Gastroesophageal sphincter (tissue), 4 donors: ENCODE measurements at regions not wholly inside any gene's neighbourhood (a gene's known extent, or its start where the extent isn't known, plus 50 kb on each side); places are given as distances from the start of the nearest gene placed in this dataset.

ENCODE experiments used
- ATAC-seq: fragments of 150-250 bp; one replicate; pipeline ENCODE4 v1.9.1; 2016; ENCODE audit warnings: mild to moderate bottlenecking, moderate library complexity
- H3K27ac ChIP-seq, 4 donors: fragments of 200-600 bp; sonication (generic) in 3 of 4; 1 replicate in 3 of 4; 2 replicates in 1 of 4; pipeline ENCODE4 v1.5.1; 2016 to 2019
- H3K27me3 ChIP-seq: fragments of 200-600 bp; sonication (generic); one replicate; pipeline ENCODE4 v1.5.1; 2019
- H3K36me3 ChIP-seq, 2 donors: fragments of 200-600 bp; sonication (generic); one replicate each; pipeline ENCODE4 v1.5.1; 2019; ENCODE audit warnings: control low read depth in 1 of 2
- H3K4me1 ChIP-seq, 3 donors: fragments of 200-600 bp; sonication (generic); 1 replicate in 2 of 3; 2 replicates in 1 of 3; pipeline ENCODE4 v1.5.1; 2016 to 2019; ENCODE audit warnings: control low read depth in 2 of 3
- H3K4me3 ChIP-seq, 2 donors: fragments of 200-600 bp; sonication (generic); one replicate each; pipeline ENCODE4 v1.5.1; 2019; ENCODE audit warnings: mild to moderate bottlenecking in 1 of 2, moderate library complexity in 1 of 2
- H3K9me3 ChIP-seq, 3 donors: fragments of 200-600 bp; sonication (generic); one replicate each; pipeline ENCODE4 v1.5.1; 2017 to 2019; ENCODE audit warnings: control low read depth in 2 of 3
- CTCF ChIP-seq, 4 experiments: fragments of 200-600 bp in 2 of 4; fragments of 450-650 bp in 2 of 4; sonication (generic) in 1 of 4; IDR thresholded peaks; one replicate each; pipeline ENCODE4 v1.5.1; 2017 to 2019; ENCODE audit warnings: antibody characterized with exemption in 4 of 4, mild to moderate bottlenecking in 2 of 4, moderate library complexity in 2 of 4
- EP300 ChIP-seq: sonication (generic); formaldehyde crosslinking; IDR thresholded peaks from one replicate; pipeline ENCODE4 v1.6.1; 2017; ENCODE audit warnings: antibody characterized with exemption, mild to moderate bottlenecking
- POLR2A ChIP-seq, 2 donors: fragments of 450-650 bp; IDR thresholded peaks; one replicate each; pipeline ENCODE4 v1.6.1; 2017; ENCODE audit warnings: antibody characterized with exemption in 2 of 2, mild to moderate bottlenecking in 2 of 2, moderate library complexity in 1 of 2
- POLR2AphosphoS5 ChIP-seq: sonication (generic); formaldehyde crosslinking; IDR thresholded peaks from one replicate; pipeline ENCODE4 v1.6.1; 2017; ENCODE audit warnings: antibody characterized with exemption
- WGBS, 2 donors: methylation state at CpG; one replicate each; pipeline ENCODE4 v1.1.5; 2018; ENCODE audit warnings: low coverage in 1 of 2; 5-methylcytosine and 5-hydroxymethylcytosine counted together

DNA sequence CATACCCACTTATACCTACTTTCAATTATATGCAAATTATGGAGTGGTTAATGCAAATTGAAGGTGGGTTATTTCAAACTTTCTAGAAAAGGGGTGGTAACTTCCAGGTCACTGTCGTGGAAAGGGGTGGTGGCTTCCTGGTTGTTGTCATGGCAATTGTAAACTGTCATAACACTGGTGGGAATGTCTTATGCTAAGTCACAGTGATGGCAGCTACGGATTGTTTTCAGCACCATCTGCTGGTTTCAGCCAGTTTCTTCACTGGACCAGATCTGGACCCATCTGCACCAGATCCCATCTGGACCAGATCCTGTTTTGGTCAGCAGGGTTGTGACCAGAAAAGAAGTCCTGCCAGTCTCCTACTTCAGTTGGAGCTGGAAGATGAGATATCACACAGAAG is 1469.3 kb downstream of the AACS start:
- Histone ChIP-seq H3K9me3 (no peaks in the 10 kb centered on the region), H3K27ac (no peak overlapping the region), H3K4me3 (no peak overlapping the region), H3K27me3 (no peaks in the 10 kb centered on the region), H3K36me3 (no peaks in the 10 kb centered on the region), H3K4me1 (no peaks in the 10 kb centered on the region)
- no peak for TF ChIP-seq POLR2A (IDR thresholded peaks at IDR 0.05)
- TF ChIP-seq CTCF (IDR thresholded peaks at IDR 0.05) = no peak
- TF ChIP-seq EP300 = no peak
- TF ChIP-seq POLR2AphosphoS5 = no peak
- ATAC-seq = no peak
- 56 to 73% methylated on average over 1 to 2 of the region's 2 CpGs for WGBS, 2 donors

DNA sequence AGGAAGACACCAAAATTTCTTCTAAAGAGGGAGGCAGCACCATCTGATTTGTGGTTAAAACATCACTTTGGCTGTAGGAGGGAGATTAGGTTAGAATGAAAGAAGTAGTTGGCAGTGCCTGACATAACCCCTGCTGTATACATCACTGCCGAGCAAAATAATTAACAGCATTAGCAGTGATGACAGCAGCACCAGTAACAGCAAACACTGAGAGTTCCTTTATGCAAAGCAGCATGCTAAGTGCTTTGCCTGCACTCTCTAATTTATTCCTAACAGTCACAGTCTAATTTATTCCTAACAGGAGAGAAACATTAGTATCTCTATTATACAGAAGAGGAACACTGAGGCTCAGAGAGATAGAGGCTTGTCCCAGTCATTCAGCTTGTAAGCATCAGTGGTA is 1469.7 kb downstream of the AACS start:
- Histone ChIP-seq H3K4me1 (no peaks in the 10 kb centered on the region), H3K9me3 (no peaks in the 10 kb centered on the region), H3K36me3 (no peaks in the 10 kb centered on the region), H3K27me3 (no peaks in the 10 kb centered on the region), H3K4me3 (no peak overlapping the region), H3K27ac (no peak overlapping the region)
- no peak for ATAC-seq
- no peak for TF ChIP-seq CTCF (IDR thresholded peaks at IDR 0.05)
- no peak for TF ChIP-seq POLR2A (IDR thresholded peaks at IDR 0.05)
- no peak for TF ChIP-seq POLR2AphosphoS5
- no peak for TF ChIP-seq EP300
- WGBS, 2 donors = 58 to 67% methylated on average over 1 of the region's 1 CpG

GRCh38 chr12:126535971-126536370 is 1470.7 kb downstream of the AACS start:
- no peak for ATAC-seq
- TF ChIP-seq EP300 = no peak
- TF ChIP-seq POLR2A (IDR thresholded peaks at IDR 0.05) = no peak
- TF ChIP-seq POLR2AphosphoS5 = no peak
- TF ChIP-seq CTCF (IDR thresholded peaks at IDR 0.05) = no peak
- 55 to 62% methylated on average over 4 of the region's 4 CpGs for WGBS, 2 donors
- H3K36me3 ChIP-seq = no peaks in the 10 kb centered on the region
- no peaks in the 10 kb centered on the region for H3K27me3 ChIP-seq
- no peaks in the 10 kb centered on the region for H3K4me1 ChIP-seq
- no peaks in the 10 kb centered on the region for H3K9me3 ChIP-seq
- H3K4me3 ChIP-seq = no peak overlapping the region
- no peak overlapping the region for H3K27ac ChIP-seq

DNA sequence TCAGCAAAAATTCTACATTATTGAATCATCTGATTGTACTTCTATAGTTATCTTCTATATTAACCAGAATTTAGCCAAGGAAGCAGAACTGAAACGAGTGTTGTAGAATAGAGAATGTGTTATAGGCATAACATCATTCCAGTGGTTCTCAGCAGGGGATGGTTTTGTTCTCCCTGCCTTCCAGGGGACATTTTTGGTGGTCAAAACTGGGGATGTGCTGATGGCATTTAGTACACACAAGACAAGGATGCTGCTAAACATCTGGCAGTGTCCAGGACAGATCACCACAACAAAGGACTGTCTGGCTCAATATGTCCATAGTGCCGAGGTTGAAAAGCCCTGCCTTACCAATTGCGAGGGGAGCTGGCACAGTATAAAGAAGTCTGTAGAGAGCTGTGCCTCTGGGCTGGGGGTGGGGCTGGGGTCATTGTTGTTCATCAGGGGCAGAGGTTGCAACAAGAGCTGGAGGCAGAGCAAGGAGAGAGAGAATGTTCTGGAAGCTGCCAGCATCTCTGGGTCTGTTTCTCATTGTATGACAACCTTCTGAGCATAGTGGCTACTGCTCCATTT is 1472.8 kb downstream of the AACS start:
- no peaks in the 10 kb centered on the region for H3K36me3 ChIP-seq
- no peak overlapping the region for H3K4me3 ChIP-seq
- TF ChIP-seq EP300 = no peak
- no peak for TF ChIP-seq POLR2AphosphoS5
- no peak for TF ChIP-seq CTCF (IDR thresholded peaks at IDR 0.05)
- TF ChIP-seq POLR2A (IDR thresholded peaks at IDR 0.05) = no peak
- no peaks in the 10 kb centered on the region for H3K9me3 ChIP-seq
- ATAC-seq = no peak
- no peaks in the 10 kb centered on the region for H3K27me3 ChIP-seq
- no peak overlapping the region for H3K27ac ChIP-seq
- WGBS, 2 donors = 67 to 77% methylated on average over 1 to 3 of the region's 3 CpGs
- H3K4me1 ChIP-seq = no peaks in the 10 kb centered on the region

DNA sequence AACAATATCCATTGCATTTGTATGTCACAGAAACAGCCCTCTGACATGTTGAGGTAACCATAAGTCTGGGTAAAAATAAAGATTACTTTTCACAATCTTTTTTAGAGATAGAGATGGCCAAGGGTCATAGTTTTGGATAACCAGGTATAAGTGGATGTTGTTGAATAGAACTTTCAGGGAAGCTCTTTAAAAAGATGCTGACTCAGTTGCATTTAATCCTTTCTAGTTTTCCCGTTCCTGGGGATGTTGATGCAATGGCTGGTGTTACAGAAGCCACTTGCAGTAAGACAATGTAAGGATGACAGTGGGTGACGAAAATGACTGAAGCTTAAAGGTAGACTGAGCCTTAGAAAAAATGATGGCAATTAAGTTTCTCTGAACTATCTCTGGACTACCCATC is 1473.7 kb downstream of the AACS start:
- 66 to 73% methylated on average over 2 of the region's 2 CpGs for WGBS, 2 donors
- no peak for ATAC-seq
- no peak overlapping the region for H3K27ac ChIP-seq
- H3K27me3 ChIP-seq = no peaks in the 10 kb centered on the region
- H3K4me3 ChIP-seq = no peak overlapping the region
- H3K36me3 ChIP-seq = no peaks in the 10 kb centered on the region
- no peaks in the 10 kb centered on the region for H3K4me1 ChIP-seq
- no peaks in the 10 kb centered on the region for H3K9me3 ChIP-seq
- no peak for TF ChIP-seq CTCF (IDR thresholded peaks at IDR 0.05)
- no peak for TF ChIP-seq POLR2A (IDR thresholded peaks at IDR 0.05)
- TF ChIP-seq POLR2AphosphoS5 = no peak
- no peak for TF ChIP-seq EP300
